HL-60 (cell line): ENCODE measurements at regions not wholly inside any gene's neighbourhood (a gene's known extent, or its start where the extent isn't known, plus 50 kb on each side); places are given as distances from the start of the nearest gene placed in this dataset.

Experiments
- DNase-seq, 2 experiments: peaks; one replicate each; pipeline ENCODE4 v3.0.0-alpha.2; 2010 to 2020; ENCODE audit warnings: low read depth in 1 of 2, low spot score in 1 of 2
- H3K27ac ChIP-seq: fragments of 250-450 bp; sonication (Bioruptor Pico); replicated peaks from 2 replicates; pipeline ENCODE4 v1.5.1; 2020; ENCODE audit warnings: mild to moderate bottlenecking, moderate library complexity
- H3K27me3 ChIP-seq: fragments of 250-450 bp; sonication (Bioruptor Pico); 2 replicates; pipeline ENCODE4 v1.5.1; 2021; ENCODE audit warnings: mild to moderate bottlenecking, moderate library complexity; ENCODE audit not compliant: insufficient read depth, poor library complexity, severe bottlenecking
- H3K4me3 ChIP-seq: replicated peaks from 2 replicates; pipeline ENCODE4 v1.5.1; 2011; ENCODE audit warnings: mild to moderate bottlenecking, control low read depth, low read length; ENCODE audit not compliant: insufficient read depth
- GABPA ChIP-seq: IDR thresholded peaks from 2 replicates; pipeline ENCODE4 v1.6.1; 2012; ENCODE audit warnings: low read depth
- POLR2AphosphoS5 ChIP-seq: IDR thresholded peaks from 2 replicates; pipeline ENCODE4 v1.6.1; 2012; ENCODE audit warnings: low read depth
- SPI1 ChIP-seq: IDR thresholded peaks from 2 replicates; pipeline ENCODE4 v1.6.1; 2012; ENCODE audit warnings: low read depth, mild to moderate bottlenecking, borderline replicate concordance
- TF ChIP-seq, protein P1 (sequence below): IDR thresholded peaks from 2 replicates; pipeline ENCODE4 v1.6.1; 2012; ENCODE audit warnings: low read depth; ENCODE audit not compliant: insufficient replicate concordance
- TF ChIP-seq, protein P2 (sequence below): IDR thresholded peaks from one replicate; pipeline ENCODE4 v1.5.1; 2011; ENCODE audit warnings: low read length, control low read depth, inconsistent platforms; ENCODE audit not compliant: insufficient read depth

DNA sequence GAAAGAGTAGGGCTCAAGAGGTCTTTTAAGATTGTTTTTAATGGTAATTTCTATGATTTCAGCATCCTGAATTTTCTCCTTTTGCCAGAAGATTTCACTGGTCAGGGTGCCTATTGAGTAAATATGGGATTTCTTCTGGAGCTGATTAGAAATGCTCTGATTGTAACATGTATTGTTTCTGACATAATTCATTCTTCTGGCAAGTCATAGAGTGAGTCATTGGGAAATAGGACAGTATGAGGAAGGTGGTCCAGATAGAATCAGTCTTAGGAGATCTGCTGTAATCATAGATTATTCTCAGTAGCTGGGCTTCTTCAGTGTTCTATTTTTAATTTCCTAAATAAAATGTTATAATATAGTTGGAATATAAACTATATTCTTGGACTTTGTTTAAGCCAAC, 182.0 kb upstream of the NAV3 start:
- Histone ChIP-seq H3K27ac (no peak overlapping the region), H3K4me3 (no peak overlapping the region), H3K27me3 (no peaks in the 10 kb centered on the region)
- TF ChIP-seq POLR2AphosphoS5 (no peak), SPI1 (no peak), GABPA (no peak)
- TF ChIP-seq, protein P1, sequence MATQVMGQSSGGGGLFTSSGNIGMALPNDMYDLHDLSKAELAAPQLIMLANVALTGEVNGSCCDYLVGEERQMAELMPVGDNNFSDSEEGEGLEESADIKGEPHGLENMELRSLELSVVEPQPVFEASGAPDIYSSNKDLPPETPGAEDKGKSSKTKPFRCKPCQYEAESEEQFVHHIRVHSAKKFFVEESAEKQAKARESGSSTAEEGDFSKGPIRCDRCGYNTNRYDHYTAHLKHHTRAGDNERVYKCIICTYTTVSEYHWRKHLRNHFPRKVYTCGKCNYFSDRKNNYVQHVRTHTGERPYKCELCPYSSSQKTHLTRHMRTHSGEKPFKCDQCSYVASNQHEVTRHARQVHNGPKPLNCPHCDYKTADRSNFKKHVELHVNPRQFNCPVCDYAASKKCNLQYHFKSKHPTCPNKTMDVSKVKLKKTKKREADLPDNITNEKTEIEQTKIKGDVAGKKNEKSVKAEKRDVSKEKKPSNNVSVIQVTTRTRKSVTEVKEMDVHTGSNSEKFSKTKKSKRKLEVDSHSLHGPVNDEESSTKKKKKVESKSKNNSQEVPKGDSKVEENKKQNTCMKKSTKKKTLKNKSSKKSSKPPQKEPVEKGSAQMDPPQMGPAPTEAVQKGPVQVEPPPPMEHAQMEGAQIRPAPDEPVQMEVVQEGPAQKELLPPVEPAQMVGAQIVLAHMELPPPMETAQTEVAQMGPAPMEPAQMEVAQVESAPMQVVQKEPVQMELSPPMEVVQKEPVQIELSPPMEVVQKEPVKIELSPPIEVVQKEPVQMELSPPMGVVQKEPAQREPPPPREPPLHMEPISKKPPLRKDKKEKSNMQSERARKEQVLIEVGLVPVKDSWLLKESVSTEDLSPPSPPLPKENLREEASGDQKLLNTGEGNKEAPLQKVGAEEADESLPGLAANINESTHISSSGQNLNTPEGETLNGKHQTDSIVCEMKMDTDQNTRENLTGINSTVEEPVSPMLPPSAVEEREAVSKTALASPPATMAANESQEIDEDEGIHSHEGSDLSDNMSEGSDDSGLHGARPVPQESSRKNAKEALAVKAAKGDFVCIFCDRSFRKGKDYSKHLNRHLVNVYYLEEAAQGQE = no peak
- TF ChIP-seq, protein P2, sequence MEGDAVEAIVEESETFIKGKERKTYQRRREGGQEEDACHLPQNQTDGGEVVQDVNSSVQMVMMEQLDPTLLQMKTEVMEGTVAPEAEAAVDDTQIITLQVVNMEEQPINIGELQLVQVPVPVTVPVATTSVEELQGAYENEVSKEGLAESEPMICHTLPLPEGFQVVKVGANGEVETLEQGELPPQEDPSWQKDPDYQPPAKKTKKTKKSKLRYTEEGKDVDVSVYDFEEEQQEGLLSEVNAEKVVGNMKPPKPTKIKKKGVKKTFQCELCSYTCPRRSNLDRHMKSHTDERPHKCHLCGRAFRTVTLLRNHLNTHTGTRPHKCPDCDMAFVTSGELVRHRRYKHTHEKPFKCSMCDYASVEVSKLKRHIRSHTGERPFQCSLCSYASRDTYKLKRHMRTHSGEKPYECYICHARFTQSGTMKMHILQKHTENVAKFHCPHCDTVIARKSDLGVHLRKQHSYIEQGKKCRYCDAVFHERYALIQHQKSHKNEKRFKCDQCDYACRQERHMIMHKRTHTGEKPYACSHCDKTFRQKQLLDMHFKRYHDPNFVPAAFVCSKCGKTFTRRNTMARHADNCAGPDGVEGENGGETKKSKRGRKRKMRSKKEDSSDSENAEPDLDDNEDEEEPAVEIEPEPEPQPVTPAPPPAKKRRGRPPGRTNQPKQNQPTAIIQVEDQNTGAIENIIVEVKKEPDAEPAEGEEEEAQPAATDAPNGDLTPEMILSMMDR = no peak
- DNase-seq = no peak

DNA sequence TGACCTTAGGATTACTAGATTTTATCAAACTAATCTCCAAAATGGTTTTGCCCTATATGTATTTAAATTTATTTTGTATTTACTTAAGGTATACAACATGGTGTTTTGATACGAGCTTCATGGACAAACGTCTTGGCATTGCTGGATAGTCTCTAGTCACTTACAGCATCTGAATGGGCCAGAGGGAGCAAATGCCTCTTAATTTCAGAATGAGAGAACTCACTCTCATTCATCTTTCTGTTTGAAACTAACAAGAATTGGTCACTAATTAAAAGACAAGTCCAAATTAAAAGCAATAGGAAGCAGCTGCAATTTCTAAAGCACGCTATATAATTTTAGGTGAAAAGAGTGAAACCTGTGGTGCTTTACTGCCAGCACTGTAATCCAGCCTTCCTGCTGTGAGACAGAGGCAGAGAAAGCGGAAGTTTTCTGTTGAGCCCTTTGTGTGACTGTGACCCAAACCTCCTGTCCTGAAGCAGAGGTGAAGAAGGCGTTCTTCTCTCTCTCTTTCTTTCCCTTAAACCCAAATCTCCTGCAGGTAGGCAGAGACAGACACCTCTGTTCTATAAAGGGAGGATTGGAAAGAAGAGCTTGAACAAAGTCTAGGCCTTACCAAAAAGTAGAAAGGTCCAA, 184.6 kb upstream of the NAV3 start:
- H3K27me3 ChIP-seq = no peaks in the 10 kb centered on the region
- no peak overlapping the region for H3K27ac ChIP-seq
- DNase-seq = no peak
- no peak for TF ChIP-seq SPI1
- TF ChIP-seq, protein P2 = no peak
- no peak for TF ChIP-seq POLR2AphosphoS5
- no peak for TF ChIP-seq GABPA
- TF ChIP-seq, protein P1 = no peak
- H3K4me3 ChIP-seq = no peak overlapping the region

DNA sequence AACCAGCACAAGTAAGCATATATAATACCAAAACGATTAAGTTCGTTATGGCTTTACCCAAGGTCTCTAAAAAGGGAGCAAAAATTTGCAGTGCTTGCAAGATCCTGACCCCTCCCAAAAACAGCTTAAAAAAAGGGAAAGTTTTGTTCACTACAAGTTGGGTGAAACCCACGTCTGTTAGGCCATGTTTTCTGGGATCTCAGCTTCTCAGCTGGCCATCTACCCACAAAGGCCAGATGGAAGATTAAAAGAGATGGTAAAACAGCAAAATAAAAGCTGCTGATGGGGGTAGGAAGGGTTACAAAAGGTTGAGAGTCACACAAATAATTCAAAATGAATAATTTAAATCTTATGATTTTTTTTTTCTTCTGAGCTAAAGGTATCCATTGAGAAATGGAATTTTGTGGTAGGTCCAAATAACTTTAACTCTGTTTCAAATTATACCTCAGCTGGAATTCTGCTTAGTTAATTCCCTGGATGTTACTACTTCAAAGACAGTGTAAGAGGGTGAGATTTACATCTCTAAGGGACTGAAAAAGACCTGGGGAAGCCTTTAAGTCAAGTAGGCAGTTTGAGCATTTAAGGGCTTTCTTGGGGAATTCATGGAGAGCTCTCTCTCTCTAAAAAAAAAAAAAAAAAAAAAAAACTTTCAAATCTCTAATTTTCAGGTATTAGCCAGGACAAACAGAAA, 185.6 kb upstream of the NAV3 start:
- TF ChIP-seq, protein P1 = no peak
- TF ChIP-seq SPI1 = no peak
- TF ChIP-seq POLR2AphosphoS5 = no peak
- DNase-seq = no peak
- no peak overlapping the region for H3K27ac ChIP-seq
- H3K4me3 ChIP-seq = no peak overlapping the region
- no peaks in the 10 kb centered on the region for H3K27me3 ChIP-seq
